ENCODE measurements at regions not wholly inside any gene's neighbourhood (a gene's known extent, or its start where the extent isn't known, plus 50 kb on each side); places are given as distances from the start of the nearest gene placed in this dataset.

- TF ChIP-seq CTCF (IDR thresholded peaks at IDR 0.05) (no peak), POLR2A (IDR thresholded peaks at IDR 0.05) (no peak)
Observed at GRCh38 chr6:145213614-145214013, 521.7 kb downstream of the EPM2A start.
